Sigmoid colon (tissue), 4 donors: ENCODE measurements at regions not wholly inside any gene's neighbourhood (a gene's known extent, or its start where the extent isn't known, plus 50 kb on each side); places are given as distances from the start of the nearest gene placed in this dataset.

ENCODE experiments used
- EP300 ChIP-seq, 4 donors: sonication (generic); formaldehyde crosslinking; IDR thresholded peaks; one replicate each; pipeline ENCODE4 v1.6.1; 2017; ENCODE audit warnings: antibody characterized with exemption in 4 of 4
- POLR2A ChIP-seq, 2 donors: fragments of 450-650 bp; IDR thresholded peaks; one replicate each; pipeline ENCODE4 v1.6.1; 2016; ENCODE audit warnings: antibody characterized with exemption in 2 of 2, mild to moderate bottlenecking in 2 of 2, moderate library complexity in 2 of 2
- POLR2AphosphoS5 ChIP-seq, 4 donors: sonication (generic); formaldehyde crosslinking; IDR thresholded peaks; one replicate each; pipeline ENCODE4 v1.6.1; 2017; ENCODE audit warnings: antibody characterized with exemption in 4 of 4
- TF ChIP-seq, protein P1 (sequence below), 4 experiments: fragments of 450-650 bp in 3 of 4; fragments of 200-600 bp in 1 of 4; IDR thresholded peaks; one replicate each; pipeline ENCODE4 v1.5.1; 2016 to 2019; ENCODE audit warnings: antibody characterized with exemption in 4 of 4, mild to moderate bottlenecking in 3 of 4, moderate library complexity in 2 of 4

DNA sequence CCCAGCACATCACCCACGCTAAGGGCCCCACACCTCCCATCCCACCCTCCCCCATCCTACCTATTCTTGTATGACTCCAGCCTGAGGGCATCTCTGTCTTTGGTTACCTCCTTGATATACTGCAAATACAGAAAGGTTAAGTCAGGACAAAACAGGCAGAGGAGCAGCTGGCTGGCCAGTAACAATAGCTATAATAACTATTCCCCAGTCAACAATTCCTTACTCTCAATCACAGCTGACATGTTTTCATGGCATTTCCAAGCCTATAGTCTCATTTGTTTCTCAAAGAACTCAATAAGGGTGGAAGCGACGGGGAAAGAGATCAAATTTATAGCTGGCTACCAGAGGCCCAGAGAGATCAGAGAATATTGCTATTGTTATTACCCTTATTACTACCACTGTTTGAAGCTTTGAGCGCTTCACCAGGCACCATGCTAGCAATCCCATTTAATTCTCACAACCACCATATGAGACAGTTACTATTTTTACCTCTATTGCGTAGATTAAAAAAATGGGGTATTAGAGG lies 93.0 kb upstream of the C2CD4B start:
- TF ChIP-seq, protein P1, sequence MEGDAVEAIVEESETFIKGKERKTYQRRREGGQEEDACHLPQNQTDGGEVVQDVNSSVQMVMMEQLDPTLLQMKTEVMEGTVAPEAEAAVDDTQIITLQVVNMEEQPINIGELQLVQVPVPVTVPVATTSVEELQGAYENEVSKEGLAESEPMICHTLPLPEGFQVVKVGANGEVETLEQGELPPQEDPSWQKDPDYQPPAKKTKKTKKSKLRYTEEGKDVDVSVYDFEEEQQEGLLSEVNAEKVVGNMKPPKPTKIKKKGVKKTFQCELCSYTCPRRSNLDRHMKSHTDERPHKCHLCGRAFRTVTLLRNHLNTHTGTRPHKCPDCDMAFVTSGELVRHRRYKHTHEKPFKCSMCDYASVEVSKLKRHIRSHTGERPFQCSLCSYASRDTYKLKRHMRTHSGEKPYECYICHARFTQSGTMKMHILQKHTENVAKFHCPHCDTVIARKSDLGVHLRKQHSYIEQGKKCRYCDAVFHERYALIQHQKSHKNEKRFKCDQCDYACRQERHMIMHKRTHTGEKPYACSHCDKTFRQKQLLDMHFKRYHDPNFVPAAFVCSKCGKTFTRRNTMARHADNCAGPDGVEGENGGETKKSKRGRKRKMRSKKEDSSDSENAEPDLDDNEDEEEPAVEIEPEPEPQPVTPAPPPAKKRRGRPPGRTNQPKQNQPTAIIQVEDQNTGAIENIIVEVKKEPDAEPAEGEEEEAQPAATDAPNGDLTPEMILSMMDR (IDR thresholded peaks at IDR 0.05) = no peak
- TF ChIP-seq POLR2A (IDR thresholded peaks at IDR 0.05) (no peak), POLR2AphosphoS5 (IDR thresholded peaks at IDR 0.05) (no peak), EP300 (IDR thresholded peaks at IDR 0.05) (no peak)
